Activated CD4-positive, alpha-beta T cell treated with anti-CD3 and anti-CD28 coated beads, Interleukin-2, amount 50 U/mL, for 16 hours (primary cell): ENCODE measurements at regions not wholly inside any gene's neighbourhood (a gene's known extent, or its start where the extent isn't known, plus 50 kb on each side); places are given as distances from the start of the nearest gene placed in this dataset.
A peak's percentile ranks its signal among the peaks of the same experiment; 100 is the strongest.
"Not testable (repeated sequence)": the region's sequence is repeated elsewhere in the genome, so short reads cannot be mapped to it uniquely, and the experiment has no call there.

Source experiments
- DNase-seq: peaks from one replicate; pipeline ENCODE4 v3.0.0-alpha.2; 2020

DNA sequence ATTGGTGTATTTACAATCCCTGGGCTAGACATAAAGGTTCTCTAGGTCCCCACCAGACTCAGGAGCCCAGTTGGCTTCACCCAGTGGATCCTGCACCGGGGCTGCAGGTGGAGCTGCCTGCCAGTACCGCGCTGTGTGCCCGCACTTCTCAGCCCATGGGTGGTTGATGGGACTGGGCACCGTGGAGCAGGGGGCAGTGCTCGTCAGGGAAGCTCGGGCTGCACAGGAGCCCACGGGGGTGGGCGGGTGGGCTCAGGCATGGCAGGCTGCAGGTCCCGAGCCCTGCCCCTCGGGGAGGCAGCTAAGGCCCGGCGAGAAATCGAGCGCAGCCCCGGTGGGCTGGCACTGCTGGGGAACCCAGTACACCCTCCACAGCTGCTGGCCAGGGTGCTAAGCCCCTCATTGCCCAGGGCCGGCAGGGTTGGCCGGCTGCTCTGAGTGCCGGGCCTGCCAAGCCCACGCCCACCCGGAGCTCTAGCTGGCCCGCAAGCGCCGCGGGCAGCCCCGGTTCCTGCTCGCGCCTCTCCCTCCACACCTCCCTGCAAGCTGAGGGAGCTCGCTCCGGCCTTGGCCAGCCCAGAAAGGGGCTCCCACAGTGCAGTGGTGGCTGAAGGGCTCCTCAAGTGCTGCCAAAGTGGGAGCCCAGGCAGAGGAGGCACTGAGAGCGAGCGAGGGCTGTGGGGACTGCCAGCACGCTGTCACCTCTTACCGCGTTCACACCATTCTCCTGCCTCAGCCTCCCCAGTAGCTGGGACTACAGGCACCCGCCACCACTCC is 353.5 kb upstream of the HS6ST1 start:
- DNase-seq, result not testable (repeated sequence)

- DNase-seq, result not testable (repeated sequence)
Measured at GRCh38 chr2:128679680-128680079, 361.0 kb upstream of the HS6ST1 start.

GRCh38 chr2:128681507-128681906 is 362.8 kb upstream of the HS6ST1 start:
- DNase-seq, result no peak

- DNase-seq, result no peak
Measured at GRCh38 chr2:128682266-128682665, 363.6 kb upstream of the HS6ST1 start.

GRCh38 chr2:128682729-128683284 is 364.1 kb upstream of the HS6ST1 start:
- no peak for DNase-seq

DNA sequence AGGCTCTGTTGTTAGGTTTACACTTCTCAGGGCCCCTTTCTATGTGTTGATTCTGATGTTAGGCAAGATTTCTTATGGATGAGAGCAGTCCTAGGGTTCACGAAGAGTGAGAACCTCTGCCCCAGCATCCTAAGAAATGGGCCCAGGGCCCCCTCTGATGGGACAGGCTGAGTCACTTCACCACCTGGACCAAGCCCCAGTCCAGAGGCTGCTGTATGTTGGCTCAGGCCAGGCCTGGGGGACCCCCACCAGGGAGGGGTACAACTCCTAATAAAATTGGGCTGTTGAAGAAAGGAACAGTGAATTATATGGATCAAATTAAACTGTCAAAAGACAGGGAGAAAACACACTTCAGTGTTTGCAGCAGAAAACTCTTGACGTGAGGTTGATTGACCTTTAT is 365.9 kb upstream of the HS6ST1 start:
- DNase-seq, result no peak

DNA sequence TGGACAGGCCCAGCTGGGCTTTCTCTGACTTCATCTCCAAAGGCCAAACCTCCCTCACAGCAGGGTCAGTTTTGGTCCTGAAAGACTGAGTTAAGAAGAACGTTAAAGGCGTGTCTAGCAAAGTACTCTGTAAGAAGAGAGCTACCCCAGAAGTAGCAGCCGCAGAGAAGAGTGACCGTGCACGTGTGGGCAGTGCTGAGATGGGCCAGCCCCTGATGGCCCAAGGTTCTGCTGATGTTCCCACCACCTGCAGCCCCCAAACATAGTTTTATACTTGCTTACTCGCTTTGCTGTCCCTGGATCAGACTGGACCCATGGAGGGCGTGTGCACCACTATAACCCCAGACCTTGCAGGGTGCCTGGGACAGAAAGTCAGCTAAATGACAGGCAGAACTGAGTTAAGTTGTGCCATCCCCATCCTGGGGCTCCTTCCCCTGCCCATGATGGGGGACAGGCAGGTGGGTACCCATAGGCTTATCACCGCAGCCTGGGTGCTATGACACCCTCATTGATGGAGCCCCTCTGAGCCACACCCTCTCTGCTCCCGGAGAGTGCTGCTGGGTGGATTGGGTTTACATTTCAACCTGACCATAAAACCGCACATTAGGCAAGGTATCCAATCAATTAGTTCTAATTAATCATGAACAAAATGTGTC is 367.3 kb upstream of the HS6ST1 start:
- no peak for DNase-seq

DNA sequence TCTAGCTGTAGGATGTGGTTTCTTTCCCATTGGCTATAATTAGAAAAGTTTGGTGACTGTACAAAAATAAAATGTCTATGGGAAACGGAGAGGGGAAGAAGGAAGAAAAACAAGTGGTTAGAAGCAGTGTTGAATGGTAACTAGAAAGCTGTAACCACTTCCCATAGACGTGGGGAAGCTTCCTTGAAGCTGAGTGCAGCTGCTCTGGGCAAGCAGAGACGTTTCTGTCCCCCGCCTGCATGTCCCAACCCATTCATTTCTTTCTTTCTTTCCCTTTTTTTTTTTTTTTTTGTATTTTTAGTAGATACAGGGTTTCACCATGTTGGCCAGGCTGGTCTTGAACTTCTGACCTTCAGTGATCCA is 367.8 kb upstream of the HS6ST1 start:
- peak; percentile 1 for DNase-seq

- DNase-seq, result no peak
Measured at GRCh38 chr2:128686881-128687555, 368.4 kb upstream of the HS6ST1 start.

DNA sequence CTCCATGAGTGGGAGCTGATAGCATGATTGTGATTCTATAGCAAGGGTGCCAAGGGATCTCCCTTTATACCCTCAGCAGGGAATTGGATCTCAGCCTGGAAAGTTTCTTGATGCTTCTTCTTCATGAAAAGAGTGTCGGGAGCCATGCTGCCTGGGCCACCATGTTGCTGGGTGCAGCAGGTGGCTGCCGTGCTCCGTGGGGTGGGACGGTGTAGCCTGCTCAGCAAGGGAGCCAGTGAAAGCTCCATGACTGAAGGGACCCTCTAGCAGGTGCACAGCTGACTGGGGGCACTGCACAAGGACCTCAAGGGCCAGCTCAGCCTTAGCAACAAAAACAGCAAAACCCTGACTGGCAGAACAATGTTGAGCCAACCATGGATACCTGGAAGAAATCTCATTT is 368.9 kb upstream of the HS6ST1 start:
- no peak for DNase-seq

DNA sequence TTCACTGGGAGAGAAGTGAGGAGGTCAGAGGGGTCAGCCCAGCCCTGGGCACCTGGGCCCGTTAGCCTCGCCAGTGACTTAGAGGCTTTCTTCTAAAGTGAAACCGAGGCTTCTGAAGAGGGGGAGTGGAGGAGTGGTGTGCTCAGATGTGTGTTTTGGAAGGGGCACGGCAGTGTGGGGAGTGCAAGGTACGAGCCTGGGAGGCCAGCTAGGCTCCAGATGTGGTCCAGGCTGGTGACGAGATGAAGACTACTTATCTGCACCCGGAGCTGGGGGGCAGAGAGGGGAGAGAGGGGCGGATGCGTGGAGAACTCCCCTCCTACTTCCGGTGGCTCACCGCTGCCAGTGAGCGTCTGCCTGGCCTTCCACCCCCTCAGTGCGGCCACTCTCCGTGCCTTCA is 371.3 kb upstream of the HS6ST1 start:
- no peak for DNase-seq

GRCh38 chr2:128690431-128690830 is 371.8 kb upstream of the HS6ST1 start:
- DNase-seq, result no peak

DNA sequence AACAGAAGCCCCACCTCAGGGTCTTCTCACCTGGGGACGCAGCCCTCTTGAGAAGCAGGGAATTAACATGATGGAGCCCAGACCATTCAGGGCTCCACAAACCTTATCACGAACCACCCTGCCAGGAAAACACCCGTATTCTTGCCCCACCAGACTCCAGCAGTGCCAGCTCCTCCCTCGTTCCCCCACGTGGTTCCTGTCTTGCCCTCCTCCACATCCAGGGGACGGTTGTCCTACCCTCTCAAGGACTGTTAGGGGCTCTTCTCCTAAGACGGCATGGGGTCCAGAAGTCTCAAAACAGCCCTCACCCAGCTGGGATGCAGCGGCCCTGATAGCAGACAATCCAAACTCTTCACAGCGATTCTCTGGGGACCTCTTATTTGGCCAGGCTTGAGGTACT is 372.2 kb upstream of the HS6ST1 start:
- no peak for DNase-seq

GRCh38 chr2:128691526-128691925 is 372.9 kb upstream of the HS6ST1 start:
- DNase-seq, result no peak

DNA sequence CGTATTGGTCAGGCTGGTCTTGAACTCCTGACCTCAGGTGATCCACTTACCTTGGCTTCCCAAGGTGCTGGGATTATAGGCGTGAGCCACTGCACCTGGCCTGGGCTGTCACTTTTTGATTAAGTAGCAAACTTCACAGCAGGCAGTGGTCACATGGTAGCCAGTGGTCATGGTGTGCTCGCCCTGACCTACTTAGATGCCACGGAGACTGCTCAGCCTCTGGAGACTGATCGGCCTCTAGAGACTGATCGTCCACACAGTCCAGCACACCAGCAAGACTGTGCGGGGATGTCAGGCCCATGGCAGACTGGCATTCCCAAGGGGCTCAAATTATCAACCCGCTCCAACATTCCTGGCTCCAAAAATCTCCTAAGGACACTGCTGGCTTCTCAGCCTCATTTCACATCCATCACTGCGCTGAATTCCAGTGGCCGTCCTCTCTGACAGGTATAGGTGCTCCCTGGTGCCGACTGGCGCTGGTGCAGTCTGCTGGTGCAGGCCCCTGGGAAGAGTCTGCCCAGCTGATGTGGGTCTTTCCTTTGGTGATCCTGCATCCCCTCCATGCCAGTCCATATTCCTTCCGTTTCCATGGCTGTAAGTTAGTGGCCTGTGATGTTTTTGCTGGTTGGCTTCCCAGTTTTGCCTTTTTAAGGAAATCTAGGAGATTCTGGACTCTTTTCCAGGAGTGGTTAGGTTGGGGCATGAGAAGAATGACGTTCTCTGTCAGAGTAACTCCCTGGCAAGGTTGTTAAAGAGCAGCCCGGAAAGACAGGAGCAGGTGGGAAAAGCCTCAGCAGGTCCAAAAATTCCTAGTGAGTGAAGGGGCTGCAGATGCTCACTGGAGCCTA is 374.5 kb upstream of the HS6ST1 start:
- DNase-seq, result no peak

GRCh38 chr2:128693743-128694029 is 375.0 kb upstream of the HS6ST1 start:
- DNase-seq, result no peak

DNA sequence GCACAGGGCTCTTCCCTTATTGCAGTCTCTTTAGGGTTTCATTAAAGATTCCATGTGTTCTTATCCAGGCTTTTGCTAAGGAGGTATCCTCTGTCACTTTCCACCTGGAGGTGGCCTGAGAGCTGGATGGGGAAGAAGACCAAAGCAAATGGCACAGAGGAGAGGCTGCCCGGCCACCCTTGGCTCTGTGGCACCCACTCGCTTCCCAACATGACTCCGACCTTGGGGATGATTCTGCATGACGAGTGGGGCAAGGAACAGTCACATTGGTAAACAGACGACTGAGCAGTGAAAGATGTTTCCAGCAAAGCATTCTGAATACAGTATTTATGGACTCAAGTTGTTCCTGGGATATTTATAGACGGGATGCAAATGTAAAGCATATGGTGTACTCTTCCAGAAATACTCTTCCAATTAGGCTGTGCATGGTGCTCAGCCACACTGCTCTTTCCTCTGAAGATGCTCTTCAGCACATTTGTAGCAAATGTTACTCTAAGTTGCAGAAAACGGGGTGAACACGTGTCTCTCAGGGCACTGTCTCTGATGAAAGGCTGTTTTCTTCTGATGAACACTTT is 377.1 kb upstream of the HS6ST1 start:
- no peak for DNase-seq

DNA sequence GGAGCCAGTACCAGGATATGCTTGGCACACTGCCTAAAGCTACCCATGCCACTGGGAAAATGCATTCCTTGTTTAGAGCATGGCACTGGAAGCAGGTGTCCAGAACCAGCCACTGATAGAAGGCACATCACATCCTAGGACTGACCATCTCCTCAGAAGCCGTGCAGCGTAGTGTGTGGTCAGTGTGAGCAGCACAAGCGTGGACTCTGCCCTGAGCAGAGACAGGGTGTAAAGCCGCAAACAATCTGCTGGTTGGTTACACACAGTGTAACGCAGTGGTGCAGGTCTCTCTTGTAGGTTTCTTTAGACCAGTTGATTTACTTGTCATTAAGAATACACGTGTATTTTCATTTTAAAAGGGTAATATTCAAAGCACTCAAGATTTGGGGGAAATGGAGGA is 377.8 kb upstream of the HS6ST1 start:
- DNase-seq, result no peak

DNA sequence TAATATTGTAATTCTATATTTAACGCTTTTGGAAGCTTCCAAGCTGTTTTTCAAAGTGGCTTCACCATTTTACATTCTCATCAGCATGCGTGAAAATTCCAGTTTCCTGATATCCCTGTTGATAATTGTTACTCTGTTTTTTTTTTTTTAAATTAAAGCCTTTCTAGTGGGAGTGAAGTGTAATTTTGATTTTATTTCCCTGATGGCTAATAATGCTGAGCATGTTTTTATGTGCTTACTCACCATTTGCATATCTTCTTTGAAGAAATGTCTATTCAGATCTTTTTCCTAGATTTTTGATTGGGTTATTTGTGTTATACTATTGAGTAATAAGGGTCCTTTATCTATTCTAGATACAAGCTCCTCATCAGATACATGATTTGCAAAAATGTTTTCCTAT is 382.8 kb upstream of the HS6ST1 start:
- no peak for DNase-seq

GRCh38 chr2:128702616-128703015 is 383.9 kb upstream of the HS6ST1 start:
- no peak for DNase-seq

DNA sequence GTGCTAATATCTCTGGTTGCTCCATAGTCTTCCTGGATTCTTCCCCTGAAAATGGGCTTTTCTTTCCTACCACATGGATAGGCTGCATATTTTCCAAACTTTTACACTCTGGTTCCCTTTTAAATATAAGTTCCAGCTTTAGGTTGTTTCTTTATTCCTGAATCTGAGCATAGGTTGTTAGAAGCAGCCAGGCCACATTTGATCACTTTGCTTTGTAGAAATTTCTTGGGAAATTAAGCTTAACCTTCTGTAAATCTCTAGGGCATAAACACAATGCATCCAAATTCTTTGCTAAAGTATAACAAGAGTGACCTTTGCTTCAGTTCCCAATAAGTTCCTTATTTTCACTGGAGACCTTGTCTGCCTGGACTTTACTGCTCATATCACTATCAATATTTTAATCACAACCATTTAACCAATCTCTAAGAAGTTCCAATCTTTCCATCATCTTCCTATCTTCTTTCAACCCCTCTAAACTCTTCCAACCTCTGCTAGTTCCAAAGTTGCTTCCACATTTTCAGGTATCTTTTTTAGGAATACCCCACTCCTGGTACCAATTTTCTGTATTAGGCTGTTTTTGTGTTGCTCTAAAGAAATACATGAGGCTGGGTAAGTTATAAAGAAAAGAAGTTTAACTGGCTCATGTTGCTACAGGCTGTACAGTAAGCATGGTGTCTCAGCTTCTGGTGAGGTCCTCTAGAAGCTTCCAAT is 389.6 kb upstream of the HS6ST1 start:
- no peak for DNase-seq

- no peak for DNase-seq
Measured at GRCh38 chr2:128710242-128710641, 391.6 kb upstream of the HS6ST1 start.
